GM18498 (cell line): ENCODE measurements at regions not wholly inside any gene's neighbourhood (a gene's known extent, or its start where the extent isn't known, plus 50 kb on each side); places are given as distances from the start of the nearest gene placed in this dataset.
A peak's percentile ranks its signal among the peaks of the same experiment; 100 is the strongest.

Source experiments
- ATAC-seq: cut with Tn5 transposase; IDR thresholded peaks from one replicate; pipeline ENCODE4 v1.9.1; 2021; ENCODE audit warnings: mild to moderate bottlenecking, moderate library complexity; ENCODE audit not compliant: unreplicated experiment

GRCh38 chr5:164359260-164360255 is 854.1 kb downstream of the MAT2B start:
- ATAC-seq: peak; percentile 34

- no peak for ATAC-seq
Observed at GRCh38 chr5:164360589-164360988, 855.2 kb downstream of the MAT2B start.

GRCh38 chr5:164361986-164362385 is 856.6 kb downstream of the MAT2B start:
- no peak for ATAC-seq

GRCh38 chr5:164362835-164363234 is 857.4 kb downstream of the MAT2B start:
- no peak for ATAC-seq

GRCh38 chr5:164364237-164365208 is 859.1 kb downstream of the MAT2B start:
- no peak for ATAC-seq

- no peak for ATAC-seq
Observed at GRCh38 chr5:164370841-164371240, 865.4 kb downstream of the MAT2B start.

- ATAC-seq: no peak
Observed at GRCh38 chr5:164372892-164373291, 867.5 kb downstream of the MAT2B start.

GRCh38 chr5:164373876-164374275 is 868.5 kb downstream of the MAT2B start:
- no peak for ATAC-seq

- ATAC-seq: no peak
Observed at GRCh38 chr5:164375051-164375450, 869.6 kb downstream of the MAT2B start.

GRCh38 chr5:164376843-164377242 is 871.4 kb downstream of the MAT2B start:
- no peak for ATAC-seq

GRCh38 chr5:164377746-164378145 is 872.3 kb downstream of the MAT2B start:
- ATAC-seq: no peak

GRCh38 chr5:164383662-164384061 is 878.2 kb downstream of the MAT2B start:
- no peak for ATAC-seq

- no peak for ATAC-seq
Observed at GRCh38 chr5:164392531-164392930, 887.1 kb downstream of the MAT2B start.

GRCh38 chr5:164394686-164395194 is 889.3 kb downstream of the MAT2B start:
- ATAC-seq: no peak

GRCh38 chr5:164412531-164412930 is 907.1 kb downstream of the MAT2B start:
- ATAC-seq: no peak

- no peak for ATAC-seq
Observed at GRCh38 chr5:164420161-164420560, 914.7 kb downstream of the MAT2B start.

GRCh38 chr5:164422400-164422799 is 917.0 kb downstream of the MAT2B start:
- ATAC-seq: no peak

GRCh38 chr5:164431634-164432304 is 926.4 kb downstream of the MAT2B start:
- no peak for ATAC-seq

GRCh38 chr5:164433106-164433870 is 927.9 kb downstream of the MAT2B start:
- ATAC-seq: no peak

- ATAC-seq: no peak
Observed at GRCh38 chr5:164435576-164435975, 930.2 kb downstream of the MAT2B start.
